EH (cell line): ENCODE measurements at regions not wholly inside any gene's neighbourhood (a gene's known extent, or its start where the extent isn't known, plus 50 kb on each side); places are given as distances from the start of the nearest gene placed in this dataset.
"Not testable (repeated sequence)": the region's sequence is repeated elsewhere in the genome, so short reads cannot be mapped to it uniquely, and the experiment has no call there.

Experiments
- DNase-seq: peaks from one replicate; pipeline ENCODE4 v3.0.0-alpha.2; 2015; ENCODE audit warnings: low read depth

DNA sequence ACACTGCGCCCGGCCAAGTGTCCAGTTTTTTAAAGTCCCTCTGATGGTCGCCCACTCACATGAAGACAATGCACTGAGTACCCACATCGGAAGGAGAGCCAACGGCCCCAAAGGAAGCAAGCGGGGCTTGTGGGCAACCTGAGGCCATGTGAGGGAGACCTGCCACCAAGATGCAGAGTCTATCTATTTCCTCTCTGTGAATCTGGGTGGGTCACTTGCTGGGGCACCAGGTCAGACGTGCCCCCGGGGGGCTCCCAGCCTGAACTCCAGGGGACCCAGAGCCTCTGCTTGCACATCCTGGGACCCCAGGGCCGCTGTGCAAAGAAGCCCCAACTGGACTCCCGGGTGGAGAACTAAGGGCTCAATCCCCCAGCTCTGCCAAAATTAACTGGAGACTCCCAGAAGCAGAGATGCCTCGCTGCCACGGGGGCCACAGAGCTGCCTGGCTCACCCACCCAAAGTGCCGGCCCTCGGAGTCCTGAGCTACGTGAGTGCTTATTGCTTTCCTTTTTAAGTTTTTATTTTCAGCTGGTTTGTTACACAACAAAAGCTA is 106.4 kb downstream of the BRD1 start:
- DNase-seq, result no peak

DNA sequence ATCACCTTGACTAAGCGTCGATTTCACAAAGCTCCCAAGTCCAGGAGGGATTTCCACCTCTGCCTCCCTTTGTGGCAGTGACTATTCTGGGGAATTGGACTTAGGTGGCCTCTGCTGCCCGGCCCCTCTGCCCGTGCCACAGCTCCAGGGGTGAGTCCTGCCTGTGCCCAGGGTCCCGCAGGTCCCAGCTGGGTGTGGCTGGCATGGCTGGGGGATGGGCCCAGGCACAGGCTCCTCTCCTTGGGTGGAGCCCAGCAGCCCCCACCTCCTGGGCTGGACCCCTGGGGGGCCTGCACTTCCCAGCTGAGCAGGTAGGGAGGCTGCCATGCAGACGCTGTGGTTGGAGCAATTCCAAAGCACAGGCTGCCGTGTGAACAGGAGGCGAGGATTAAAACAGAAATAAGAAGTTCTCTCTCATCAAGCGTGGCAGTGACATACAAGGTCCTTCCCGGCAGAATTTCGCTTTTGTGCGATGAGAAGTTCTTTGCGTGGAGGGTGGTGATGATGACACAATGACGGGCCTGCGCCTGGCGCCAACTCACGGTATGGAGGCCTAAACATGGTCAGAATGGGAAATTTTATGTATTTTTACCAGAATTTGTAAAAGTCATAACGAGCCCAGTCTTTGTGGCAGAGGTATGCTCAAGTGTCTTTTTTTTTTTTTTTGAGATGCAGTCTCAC is 107.3 kb downstream of the BRD1 start:
- no peak for DNase-seq

DNA sequence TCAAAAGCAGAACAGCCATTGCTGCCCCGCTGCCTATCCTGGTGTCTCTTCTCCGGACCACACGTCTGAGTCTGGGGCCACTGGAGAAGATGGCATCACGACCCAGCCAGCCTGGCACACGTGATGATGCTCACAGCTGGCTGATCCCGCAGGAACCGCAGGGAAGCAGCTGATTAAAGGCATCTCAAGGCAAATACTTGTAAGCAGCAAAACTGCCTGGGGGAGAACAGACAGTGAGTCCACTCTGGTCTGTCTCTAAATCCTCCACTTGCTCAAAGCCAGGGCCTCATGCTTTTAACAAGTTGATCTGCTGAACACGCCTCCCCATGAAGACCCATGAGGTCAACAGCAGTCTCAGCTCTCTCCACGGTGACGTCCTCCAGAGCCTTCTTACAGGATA is 108.6 kb downstream of the BRD1 start:
- DNase-seq, result no peak

DNA sequence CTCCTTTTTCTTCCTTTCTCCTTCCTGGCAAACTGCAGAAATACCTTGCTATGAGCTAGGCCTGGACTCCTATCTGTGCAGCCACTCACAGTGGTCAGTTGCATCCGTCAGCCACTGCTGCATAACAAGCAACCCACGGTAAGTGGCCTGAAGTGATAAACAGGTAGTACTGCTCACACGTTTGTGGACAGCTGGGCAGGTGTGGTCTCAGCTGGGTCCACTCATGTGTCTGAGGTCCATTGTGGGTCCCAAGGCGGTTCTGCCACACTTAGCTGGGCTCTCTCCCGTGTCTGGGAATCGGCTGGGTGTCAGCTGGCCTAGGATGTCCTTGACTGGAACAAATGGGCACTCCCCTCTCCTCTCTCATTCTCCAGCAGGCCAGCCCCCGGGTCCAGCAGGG is 109.3 kb downstream of the BRD1 start:
- DNase-seq, result no peak

DNA sequence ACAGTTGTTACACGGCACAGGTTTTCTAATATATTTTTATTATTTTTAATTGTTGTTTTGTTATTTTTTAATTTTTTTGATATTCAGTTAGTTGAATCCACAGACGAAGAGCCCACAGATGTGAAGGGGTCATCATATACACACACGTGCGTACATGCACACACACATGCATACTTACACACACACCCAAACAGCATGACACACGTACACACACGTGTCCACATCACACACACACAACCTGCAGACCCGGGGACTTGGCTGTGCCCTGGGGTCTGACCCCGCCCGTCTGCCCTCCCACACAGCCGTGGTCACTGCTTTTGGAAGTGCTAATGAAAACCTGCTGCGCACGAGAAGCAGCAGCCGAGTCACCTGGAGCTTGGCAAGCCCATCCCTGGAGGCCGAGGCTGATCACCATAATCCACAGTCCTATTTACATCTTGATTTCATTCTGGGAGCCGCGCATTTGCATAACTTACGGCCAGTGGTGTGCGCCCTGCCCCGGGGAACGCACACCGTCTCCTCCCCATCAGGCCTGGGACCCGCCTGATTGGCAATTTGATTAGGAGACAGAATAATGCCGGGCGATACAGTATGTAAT is 110.3 kb downstream of the BRD1 start:
- no peak for DNase-seq

DNA sequence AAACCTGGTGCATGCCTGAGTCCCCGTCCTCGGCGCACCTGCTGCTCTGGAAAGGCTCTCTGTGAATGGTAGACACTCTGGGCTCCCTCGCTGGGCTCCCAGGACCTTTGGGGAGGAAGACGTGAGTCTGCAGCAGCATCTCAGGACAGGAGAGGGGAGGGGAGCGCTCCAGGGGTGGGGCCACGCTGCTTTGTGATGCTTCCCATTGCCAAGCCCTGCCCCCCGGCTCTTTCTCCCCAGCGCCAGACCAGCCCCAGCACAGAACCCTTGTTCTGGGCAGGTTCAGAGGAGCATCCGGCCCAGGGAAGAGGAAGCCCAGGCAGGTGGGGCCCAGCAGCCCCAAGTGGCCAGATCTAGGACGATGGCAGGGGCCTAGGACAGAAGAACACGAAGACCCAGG is 111.2 kb downstream of the BRD1 start:
- no peak for DNase-seq

DNA sequence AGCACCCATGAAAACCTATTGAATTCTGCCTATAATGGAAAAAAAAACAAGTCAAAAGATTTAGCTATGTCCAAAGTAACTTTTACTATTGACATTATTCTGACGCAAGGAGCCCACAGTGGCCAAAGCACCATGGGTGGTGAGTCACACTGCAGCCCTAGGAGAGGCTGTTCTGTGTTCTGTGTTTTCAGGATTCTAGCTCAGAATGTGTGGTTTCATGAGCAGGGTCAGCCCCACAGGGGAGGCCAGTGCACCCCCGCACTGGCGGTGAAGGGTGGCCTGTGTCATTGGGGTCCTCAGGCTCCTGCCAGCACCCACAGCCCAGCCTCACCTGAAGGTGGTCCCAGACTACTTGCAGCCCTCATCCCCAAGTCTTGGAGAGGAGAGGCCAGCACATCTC is 112.2 kb downstream of the BRD1 start:
- no peak for DNase-seq

DNA sequence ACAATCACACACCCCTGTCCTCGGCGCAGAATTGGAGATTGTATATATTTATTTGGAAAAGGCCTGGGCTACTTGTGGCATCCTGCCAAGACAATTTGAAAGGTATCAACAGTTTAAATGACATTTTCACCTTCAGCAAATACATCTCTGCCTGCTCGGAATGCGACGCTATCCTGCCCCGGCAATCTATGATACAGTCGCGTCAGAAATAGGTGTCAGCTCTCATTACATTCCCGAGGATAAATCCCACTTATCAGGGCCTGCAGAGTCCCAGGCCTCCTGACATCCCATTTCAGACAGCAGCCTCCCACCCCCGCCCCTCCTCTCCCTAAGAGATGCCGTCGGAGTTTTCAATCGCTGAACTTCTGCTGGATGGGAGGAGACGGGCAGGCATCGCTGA is 114.7 kb downstream of the BRD1 start:
- no peak for DNase-seq

DNA sequence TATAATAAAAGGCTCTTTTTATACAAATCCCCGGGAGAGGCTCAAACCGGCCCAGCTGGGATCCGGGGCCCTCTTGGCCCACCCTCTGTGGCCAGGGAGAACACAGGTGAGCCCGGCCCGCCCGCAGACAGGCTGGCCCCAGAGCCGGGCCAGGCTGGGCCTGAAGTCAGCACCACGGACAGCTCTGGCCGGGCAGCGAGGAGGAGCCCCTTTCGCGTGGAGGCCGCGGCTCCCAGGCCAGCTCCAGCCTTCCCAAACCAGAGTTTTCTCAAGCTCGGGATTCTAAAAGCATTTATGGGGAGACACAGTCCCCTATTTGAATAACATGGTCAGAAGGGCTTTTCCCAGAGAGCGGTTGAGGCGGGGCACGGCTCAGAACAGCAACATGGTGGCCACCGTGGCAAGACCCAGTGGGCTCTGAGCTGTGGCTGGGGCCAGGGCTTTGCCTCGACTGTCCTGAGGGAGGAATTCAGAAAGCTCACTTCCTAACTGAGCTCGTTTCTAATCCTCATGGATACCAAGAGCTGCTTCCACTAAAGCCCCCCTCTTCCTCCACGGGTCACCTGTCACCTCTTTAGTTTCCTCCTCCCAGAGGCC is 115.4 kb downstream of the BRD1 start:
- DNase-seq, result no peak

DNA sequence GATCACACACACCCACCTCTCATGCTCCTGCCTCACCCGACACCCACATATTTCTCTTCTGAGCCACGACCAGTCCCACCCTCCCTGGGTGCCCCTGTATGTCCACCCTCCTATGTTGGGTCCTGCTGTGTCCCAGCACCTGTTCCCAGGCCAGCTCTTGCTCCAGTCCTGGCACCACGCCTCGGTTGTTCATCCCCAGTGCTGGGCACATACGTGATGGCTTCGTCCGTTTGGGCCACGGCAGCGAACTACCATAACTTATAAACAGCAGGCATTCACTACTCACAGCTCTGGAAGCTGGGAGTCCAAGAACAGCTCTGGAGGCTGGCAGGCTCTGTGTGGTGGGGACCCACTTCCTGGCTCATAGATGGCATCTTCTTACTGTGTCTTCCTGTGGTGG is 116.9 kb downstream of the BRD1 start:
- no peak for DNase-seq

DNA sequence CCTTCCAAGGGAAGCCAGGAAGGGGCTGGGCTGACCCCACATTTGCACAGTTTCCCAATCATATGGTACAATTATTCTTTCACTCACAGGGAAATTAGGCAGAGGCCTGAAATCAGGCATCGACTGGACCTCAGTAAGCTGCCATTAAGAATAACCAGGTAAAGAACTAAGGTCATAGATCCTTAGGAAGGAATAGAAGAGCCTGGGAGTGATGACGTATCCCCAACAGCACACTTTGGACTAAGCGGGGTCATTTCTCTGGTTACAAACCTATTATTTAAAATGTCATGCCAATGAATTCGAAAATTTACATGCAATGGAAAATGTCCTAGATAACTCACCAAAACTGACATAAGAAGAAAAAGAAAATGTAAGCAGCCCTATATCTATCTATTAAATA is 118.2 kb downstream of the BRD1 start:
- DNase-seq, result no peak

DNA sequence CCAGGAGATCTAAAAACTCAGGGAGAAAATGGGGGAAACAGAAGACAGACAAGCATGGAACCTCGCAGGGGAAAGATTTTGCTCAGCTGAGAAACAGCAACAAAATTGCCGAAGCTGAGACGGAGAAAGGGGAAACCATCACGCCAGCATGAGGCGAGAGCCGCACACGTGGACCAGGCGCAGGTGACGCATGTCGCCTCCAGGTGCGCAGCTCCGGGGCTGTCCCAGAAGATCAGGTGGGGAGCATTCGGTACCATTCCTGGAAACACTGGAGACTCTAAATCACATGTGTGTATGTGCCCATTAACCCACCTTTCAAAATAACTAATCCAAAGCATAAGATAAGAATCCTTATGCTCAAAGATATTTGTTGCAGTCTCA is 121.7 kb downstream of the BRD1 start:
- DNase-seq, result no peak

DNA sequence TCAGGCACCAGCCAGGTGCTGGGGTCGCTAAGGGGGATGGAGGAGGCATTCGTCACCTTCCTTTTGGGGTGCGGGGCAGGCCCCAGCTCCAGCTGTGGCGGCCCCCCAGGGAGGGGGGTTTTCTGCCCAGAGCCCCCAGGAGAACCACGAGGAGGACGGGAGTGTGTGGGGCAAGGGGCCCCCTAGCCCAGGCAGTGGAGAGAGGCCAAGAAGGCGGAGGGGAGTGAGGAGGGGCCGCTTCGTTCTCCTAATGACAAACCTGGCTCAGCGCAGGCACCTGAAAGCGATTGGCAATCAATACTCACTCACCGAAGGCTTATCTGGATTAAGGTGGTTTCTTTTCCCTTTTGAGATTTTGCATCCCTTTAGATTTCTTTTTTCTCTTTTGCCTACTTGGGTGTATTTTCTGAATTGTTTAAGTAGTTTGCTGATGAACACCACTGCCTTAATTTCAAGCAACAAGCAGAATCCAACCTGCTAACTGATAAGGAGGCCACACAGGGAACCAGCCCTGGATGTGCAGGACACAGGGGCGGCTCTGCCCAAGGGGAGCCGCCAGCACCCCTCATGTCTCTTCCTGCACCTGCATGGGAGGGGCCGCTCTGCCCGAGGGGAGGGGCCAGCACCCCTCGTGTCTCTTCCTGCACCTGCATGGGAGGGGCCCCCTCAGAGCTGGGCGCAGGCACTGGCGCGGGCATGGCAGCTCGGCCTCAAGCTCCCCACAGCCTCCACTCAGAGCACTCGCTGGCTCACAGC is 122.3 kb downstream of the BRD1 start:
- no peak for DNase-seq

DNA sequence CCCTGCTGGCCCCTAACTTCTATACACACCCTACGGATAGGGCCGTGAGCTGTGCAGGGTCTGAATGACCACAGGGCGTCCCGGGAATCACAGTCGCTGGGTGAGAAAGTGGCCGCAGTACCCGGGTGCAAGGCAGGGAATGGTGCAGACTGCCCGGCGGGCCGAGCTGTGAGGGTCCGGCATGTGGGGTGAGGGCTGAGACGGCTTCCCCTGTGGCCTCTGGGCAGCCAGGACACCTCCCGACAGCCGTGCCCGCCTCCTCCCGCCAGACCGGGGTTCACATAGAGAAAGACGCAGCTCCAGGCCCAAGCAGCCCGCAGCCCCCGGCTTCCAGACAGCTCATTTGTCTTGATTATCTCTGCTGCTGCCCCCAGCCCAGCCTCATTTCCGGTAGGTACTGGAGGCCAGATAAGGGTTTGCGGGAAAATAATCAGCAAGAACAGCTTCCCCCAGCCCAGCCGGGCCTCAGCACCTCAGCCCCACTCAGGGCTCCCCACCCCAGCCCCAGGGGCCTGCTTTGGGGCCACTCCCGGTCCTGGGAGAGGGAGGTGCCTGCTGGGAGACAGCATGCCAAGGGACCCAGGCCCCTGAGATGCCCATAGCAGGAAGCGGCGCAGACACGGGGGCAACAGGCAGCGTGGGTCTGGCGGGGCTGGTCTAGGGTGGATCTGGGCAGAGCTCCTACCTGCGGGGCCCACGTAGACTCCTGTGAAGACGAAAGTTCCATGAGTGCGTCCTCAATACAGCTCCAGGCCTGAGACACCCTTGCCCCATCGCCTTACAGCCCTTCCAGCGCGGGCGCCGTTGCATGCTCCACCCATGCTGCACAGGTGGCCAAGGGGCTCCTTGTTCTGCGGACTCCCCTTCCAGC is 123.1 kb downstream of the BRD1 start:
- no peak for DNase-seq

DNA sequence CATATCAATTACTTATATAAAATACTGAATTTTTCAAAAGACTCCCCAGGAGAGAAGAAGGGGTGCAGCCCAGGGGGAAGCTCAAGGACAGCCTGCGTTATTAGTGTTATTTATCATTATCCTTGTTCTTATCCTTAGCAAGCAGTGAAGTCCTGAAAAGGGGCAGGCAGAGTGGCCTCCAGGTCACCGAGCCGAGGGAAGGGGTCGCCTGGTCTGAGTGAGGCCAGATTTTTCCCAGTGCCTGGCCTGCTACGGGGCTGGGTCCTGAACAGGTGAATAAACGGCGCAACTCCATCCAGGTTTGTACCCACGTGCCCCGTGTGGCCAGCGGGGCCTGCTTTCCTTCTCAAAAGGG is 123.7 kb downstream of the BRD1 start:
- no peak for DNase-seq

DNA sequence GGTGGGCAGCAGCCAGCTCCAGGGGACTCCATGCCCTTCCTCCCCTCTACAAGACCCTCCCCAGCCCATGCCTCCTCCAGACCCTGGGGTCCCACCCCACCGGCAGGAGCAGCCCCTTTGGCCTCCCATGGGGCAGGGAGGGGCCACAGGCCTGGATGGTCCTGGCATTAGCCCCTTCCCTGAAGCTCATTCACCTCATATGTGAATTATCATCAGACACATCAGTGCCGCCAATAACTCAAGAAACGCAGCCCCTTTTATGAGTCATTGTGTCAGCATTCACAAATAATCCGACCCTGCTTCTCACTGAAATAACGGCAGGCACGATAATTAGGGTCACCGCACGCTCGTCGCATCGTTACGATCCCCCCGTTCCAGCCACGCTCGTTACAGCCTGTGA is 124.2 kb downstream of the BRD1 start:
- no peak for DNase-seq

DNA sequence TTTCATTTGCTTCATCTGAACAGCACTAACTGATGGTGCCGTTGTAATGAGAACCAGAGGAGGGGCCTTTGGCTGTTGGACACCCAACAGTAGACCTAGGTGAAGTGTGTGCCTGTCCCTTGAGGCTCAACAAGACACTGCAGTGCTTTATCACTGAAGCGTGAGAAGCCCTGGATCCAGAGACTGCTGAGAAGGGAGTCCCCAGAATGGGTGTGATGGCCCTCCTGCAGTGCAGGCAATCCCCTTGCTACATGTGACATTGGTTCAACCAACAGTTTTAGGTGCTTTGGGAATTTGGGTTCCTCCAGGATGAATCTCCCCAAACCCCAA is 125.6 kb downstream of the BRD1 start:
- no peak for DNase-seq

DNA sequence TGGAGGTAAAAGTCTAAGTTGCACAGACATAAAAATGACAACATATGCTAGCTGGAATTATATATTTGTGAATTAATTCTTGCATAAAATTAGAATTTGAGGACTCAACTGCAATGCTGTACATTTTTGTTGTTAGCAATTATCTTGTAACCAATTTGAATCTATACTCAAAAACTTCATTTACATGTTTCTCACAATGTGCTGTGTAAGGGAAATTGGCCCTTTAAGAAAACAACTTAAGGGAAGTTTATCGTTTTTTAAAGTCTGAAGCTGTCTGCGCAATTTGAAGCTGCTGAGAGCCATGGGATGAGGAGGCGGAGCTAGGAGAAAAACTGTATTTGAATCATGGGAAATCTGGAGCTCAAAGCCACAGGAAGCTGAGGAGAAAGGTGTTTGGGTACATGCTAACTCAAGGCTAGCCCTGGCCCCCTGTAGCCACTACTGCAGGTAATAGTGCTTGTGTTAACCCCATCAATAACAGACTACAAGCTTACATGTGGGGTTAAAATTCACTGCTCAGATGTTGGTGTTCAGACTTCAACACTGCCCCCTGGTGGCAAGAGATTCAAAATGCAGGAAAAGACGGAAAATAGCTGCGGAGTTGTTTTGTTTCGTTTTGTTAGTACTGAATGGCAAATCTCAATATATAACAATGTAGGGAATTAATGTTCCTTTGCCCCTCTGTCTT is 126.1 kb downstream of the BRD1 start:
- no peak for DNase-seq

DNA sequence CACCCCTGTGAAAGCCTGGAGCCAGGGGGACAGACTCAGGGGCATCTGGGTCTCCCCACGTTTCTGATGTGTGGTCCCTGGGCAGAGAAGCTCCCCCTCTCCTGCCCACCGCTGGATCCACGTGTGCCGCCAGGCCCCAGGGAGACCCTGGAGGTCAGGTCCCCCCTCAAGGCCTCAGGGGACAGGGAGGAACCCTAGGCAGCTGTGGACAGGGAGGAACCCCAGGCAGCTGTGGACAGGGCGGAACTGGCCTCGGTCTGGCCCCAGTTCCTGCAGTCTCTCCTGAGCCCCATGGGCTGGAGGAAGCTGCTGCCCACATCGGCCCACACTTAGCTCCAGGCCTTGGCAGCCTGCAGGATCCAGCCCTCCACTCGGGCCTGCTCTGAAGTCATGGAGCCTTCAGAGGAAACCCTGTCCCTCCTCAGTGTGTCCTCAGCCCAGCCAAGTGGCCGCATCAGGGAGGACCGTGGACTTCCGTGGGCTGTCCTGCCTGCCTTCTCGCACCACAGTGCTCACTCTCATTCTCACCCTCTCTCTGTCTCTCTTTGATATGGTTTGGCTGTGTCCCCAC is 127.7 kb downstream of the BRD1 start:
- DNase-seq, result no peak

DNA sequence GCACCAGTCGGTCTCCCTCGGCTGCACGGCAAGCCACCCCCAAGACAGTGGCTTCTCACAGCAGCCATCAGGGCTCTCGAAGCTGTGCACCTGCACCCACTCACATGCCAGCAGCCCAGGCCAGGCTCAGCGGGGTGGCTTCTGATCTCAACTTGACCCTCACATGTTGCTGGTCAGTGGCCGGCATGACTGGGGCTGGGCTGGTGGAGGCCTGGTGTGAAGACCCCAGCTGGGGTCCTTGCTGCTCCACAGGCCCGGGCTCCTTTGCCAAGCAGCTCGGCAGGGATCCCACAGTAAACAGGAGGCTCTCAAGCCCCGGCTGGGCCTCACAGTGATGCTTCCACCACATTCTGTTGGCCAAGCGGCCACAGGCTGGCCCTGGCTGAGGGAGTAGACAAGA is 128.2 kb downstream of the BRD1 start:
- no peak for DNase-seq

DNA sequence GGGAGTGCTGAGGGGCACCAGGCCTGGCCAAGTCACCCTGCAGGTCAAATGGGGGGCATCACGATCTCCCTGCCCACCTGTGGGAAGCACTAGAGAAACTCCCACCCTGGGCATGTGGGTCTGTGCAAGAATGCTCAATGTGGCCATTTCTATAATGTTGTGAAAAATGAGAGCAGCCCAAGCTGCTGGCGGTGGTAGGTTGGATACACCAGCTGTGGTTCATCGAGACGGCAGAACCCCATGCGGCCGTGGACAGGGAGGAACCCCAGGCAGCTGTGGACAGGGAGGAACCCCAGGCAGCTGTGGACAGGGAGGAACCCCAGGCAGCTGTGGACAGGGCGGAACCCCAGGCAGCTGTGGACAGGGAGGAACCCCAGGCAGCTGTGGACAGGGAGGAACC is 129.1 kb downstream of the BRD1 start:
- not testable (repeated sequence) for DNase-seq
